T-cell (primary cell): ENCODE measurements at regions not wholly inside any gene's neighbourhood (a gene's known extent, or its start where the extent isn't known, plus 50 kb on each side); places are given as distances from the start of the nearest gene placed in this dataset.

ENCODE experiments used
- ATAC-seq, 4 experiments: fragments of 200-7000 bp in 3 of 4; fragments of 150-1000 bp in 1 of 4; cut with Tn5 transposase; replicated peaks in 1 of 4; 1 replicate in 3 of 4; 2 replicates in 1 of 4; pipeline ENCODE4 v1.10.0; 2021; ENCODE audit warnings: moderate library complexity in 3 of 4, mild to moderate bottlenecking in 2 of 4, moderate number of reproducible peaks in 1 of 4
- CTCF ChIA-PET, 2 donors: fragments of 300-600 bp; sonication (Branson Sonifier 250); formaldehyde crosslinking; loops; one replicate each; lab custom pipeline; 2022; ENCODE audit warnings: antibody characterized with exemption in 2 of 2; lab: Charles Lee
- POLR2A ChIA-PET, 2 donors: fragments of 300-600 bp; sonication (Branson Sonifier 250); formaldehyde crosslinking; loops; one replicate each; lab custom pipeline; 2022; ENCODE audit warnings: antibody characterized with exemption in 2 of 2; lab: Charles Lee
- DNase-seq, 35 experiments: peaks; one replicate each; pipeline versions ENCODE4 v3.0.0 to v3.0.0-alpha.2; 2013 to 2023
- H3K27ac ChIP-seq: one replicate; pipeline ENCODE4 v1.5.1; 2013; ENCODE audit warnings: low read length
- H3K27me3 ChIP-seq, 2 experiments: replicated peaks in 1 of 2; 1 replicate in 1 of 2; 2 replicates in 1 of 2; pipeline versions ENCODE4 v1.6.1 to v1.7.0; 2013; ENCODE audit warnings: low read length in 1 of 2, mixed read lengths in 1 of 2; ENCODE audit not compliant: control insufficient read depth in 2 of 2, insufficient read depth in 2 of 2; ENCODE audit errors: extremely low read depth in 1 of 2
- H3K36me3 ChIP-seq, 2 donors: 1 replicate in 1 of 2; 2 replicates in 1 of 2; pipeline versions ENCODE4 v1.6.1 to v1.7.0; 2013; ENCODE audit warnings: low read length in 1 of 2; ENCODE audit not compliant: control insufficient read depth in 2 of 2, insufficient read depth in 1 of 2; ENCODE audit errors: extremely low read depth in 1 of 2
- H3K4me1 ChIP-seq, 2 experiments: 1 replicate in 1 of 2; 2 replicates in 1 of 2; pipeline versions ENCODE4 v1.6.1 to v1.7.0; 2013; ENCODE audit warnings: low read length in 2 of 2, mixed read lengths in 1 of 2; ENCODE audit not compliant: insufficient read depth in 2 of 2, control insufficient read depth in 1 of 2; ENCODE audit errors: extremely low read depth in 1 of 2
- H3K4me3 ChIP-seq, 2 donors: 1 replicate in 1 of 2; 2 replicates in 1 of 2; pipeline versions ENCODE4 v1.5.1 to v1.7.0; 2013; ENCODE audit warnings: mild to moderate bottlenecking in 2 of 2, low read length in 1 of 2, moderate library complexity in 1 of 2; ENCODE audit not compliant: control insufficient read depth in 1 of 2; ENCODE audit errors: extremely low read depth in 1 of 2
- H3K9me3 ChIP-seq: 2 replicates; pipeline ENCODE4 v1.7.0; 2013
- H3K27ac Mint-ChIP-seq, 2 donors: one replicate each; pipeline ENCODE4 v1.8.0; 2020 to 2021; ENCODE audit warnings: mild to moderate bottlenecking in 2 of 2, mixed read lengths in 2 of 2
- H3K27me3 Mint-ChIP-seq, 2 donors: one replicate each; pipeline ENCODE4 v1.8.0; 2021 to 2022; ENCODE audit warnings: mixed read lengths in 2 of 2
- H3K36me3 Mint-ChIP-seq: one replicate; pipeline ENCODE4 v1.8.0; 2021; ENCODE audit warnings: mixed read lengths
- H3K4me1 Mint-ChIP-seq, 3 donors: one replicate each; pipeline ENCODE4 v1.8.0; 2020 to 2022; ENCODE audit warnings: mixed read lengths in 3 of 3, mild to moderate bottlenecking in 1 of 3
- H3K4me3 Mint-ChIP-seq, 3 donors: one replicate each; pipeline ENCODE4 v1.8.0; 2020 to 2022; ENCODE audit warnings: mild to moderate bottlenecking in 3 of 3, mixed read lengths in 3 of 3, moderate library complexity in 3 of 3
- H3K9me3 Mint-ChIP-seq, 3 donors: one replicate each; pipeline ENCODE4 v1.8.0; 2020 to 2022; ENCODE audit warnings: mixed read lengths in 3 of 3
- WGBS: methylation state at CpG from one replicate; pipeline ENCODE4 v1.1.5; 2013; ENCODE audit warnings: missing lambda C conversion rate; ENCODE audit not compliant: insufficient coverage; 5-methylcytosine and 5-hydroxymethylcytosine counted together

DNA sequence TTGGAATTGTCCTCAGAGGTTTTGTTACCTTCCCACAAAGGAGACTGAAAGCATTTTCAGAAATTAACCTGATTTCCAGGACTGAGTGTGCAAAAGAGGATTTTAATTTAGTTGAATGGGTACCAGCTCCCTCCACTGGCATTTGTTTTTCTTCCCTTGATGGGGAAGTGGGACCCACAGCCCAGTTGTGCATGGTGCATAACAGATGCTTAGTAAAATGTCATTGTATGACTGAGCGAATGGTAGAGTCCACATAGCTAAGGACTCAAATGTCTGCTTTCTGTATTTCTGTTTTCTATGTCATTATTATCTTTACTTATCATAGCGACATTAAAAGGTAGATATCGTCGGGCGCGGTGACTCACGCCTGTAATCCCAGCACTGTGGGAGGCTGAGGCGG, 75.5 kb upstream of the RAPH1 start:
- H3K4me3 ChIP-seq: no peak overlapping the region
- POLR2A ChIA-PET: interaction anchor here in 1 of 2 donors (0.7 kb wide), 1 partner anchor 122 kb away, joined by 14 read pairs; no protein-coding TSS in a partner anchor
- H3K9me3 ChIP-seq: no peaks in the 10 kb centered on the region
- Mint-ChIP-seq H3K27me3 (no peaks in the 10 kb centered on the region), H3K4me1 (no peaks in the 10 kb centered on the region), H3K36me3 (no peaks in the 10 kb centered on the region), H3K9me3 (no peaks in the 10 kb centered on the region), H3K27ac (no peak overlapping the region), H3K4me3 (no peak overlapping the region)
- no peak overlapping the region for H3K27ac ChIP-seq
- ATAC-seq: no peak
- CTCF ChIA-PET: interaction anchor here in 1 of 2 donors (0.6 kb wide), 1 partner anchor 90 kb away, joined by 3 read pairs; no protein-coding TSS in a partner anchor
- H3K4me1 ChIP-seq: no peaks in the 10 kb centered on the region
- no peak for DNase-seq
- WGBS: 100% methylated on average over 1 of the region's 8 CpGs
- H3K36me3 ChIP-seq: no peaks in the 10 kb centered on the region
- no peaks in the 10 kb centered on the region for H3K27me3 ChIP-seq

DNA sequence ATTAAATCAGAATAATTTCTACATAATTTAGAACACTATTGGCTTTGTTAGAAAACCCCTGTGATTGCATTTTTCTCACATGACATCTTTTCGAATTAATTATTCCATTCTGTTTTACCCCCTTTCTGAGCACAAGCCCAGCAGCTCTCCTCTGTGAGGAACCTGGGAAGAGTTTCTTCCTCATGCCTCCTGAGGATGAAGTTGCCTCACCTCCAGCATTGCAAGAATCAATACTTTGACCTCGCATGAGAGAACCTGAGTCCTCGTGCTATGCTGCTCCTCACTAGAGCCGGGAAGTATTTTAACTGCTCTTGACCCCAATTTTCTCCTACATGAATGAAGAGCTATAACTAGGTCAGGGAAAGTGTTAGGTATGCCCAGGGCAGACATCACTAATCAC, 77.1 kb upstream of the RAPH1 start:
- CTCF ChIA-PET: interaction anchor here (0.6 to 0.7 kb wide), 2 partner anchors 23 to 407 kb away, joined by 3 read pairs; no protein-coding TSS in a partner anchor
- H3K4me1 Mint-ChIP-seq: no peaks in the 10 kb centered on the region
- no peak overlapping the region for H3K4me3 Mint-ChIP-seq

DNA sequence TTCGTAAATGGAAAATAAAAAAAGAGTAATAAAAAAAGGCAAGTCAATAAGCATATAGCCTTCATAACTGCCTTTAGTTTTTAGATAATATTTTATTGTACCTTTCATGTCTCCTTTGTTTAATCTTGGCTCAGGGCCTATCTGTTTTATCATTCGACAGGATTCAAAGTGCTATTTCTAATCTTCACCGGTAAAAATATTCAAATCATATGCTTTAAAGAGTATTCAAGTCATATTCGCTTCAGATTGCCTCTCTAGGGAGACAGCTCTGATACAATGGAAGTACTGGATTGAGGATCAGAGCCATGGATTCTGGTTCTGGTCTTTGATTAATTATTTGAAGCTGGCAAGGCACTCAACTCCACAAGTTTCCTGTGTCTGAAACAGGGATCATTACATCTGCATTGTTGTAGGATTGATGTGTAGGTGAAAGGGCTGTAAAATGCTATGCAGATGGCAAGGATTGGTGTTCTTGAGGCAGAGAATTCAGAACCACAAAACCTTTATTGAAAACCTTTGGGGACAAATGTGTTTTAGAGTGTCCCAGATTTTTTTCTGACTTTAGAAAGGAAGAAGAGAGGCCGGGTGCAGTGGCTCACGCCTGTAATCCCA, 84.3 kb upstream of the RAPH1 start:
- H3K9me3 ChIP-seq: no peaks in the 10 kb centered on the region
- peaks cover 0 to 9% of the 10 kb centered on the region in 2 experiments for H3K4me1 ChIP-seq
- no peaks in the 10 kb centered on the region for H3K36me3 ChIP-seq
- H3K27me3 ChIP-seq: no peaks in the 10 kb centered on the region
- no peak overlapping the region for H3K4me3 ChIP-seq
- Mint-ChIP-seq H3K9me3 (peaks cover 0 to 15% (median 2%) of the 10 kb centered on the region in 3 donors), H3K27ac (no peak overlapping the region), H3K4me1 (peaks cover 6 to 14% (median 11%) of the 10 kb centered on the region in 3 donors), H3K4me3 (no peak overlapping the region), H3K36me3 (no peaks in the 10 kb centered on the region), H3K27me3 (no peaks in the 10 kb centered on the region)
- 100% methylated on average over 1 of the region's 6 CpGs for WGBS
- no peak overlapping the region for H3K27ac ChIP-seq
- CTCF ChIA-PET: interaction anchor here in 1 of 2 donors (0.6 kb wide), 1 partner anchor 482 kb away, joined by 3 read pairs; no protein-coding TSS in a partner anchor
- POLR2A ChIA-PET: no interaction called here
- ATAC-seq: no peak
- DNase-seq: no peak

More for the DNA sequence above, 77.1 kb upstream of the RAPH1 start:
- WGBS: 100% methylated on average over 1 of the region's 4 CpGs
- DNase-seq: no peak
- H3K4me1 ChIP-seq: no peaks in the 10 kb centered on the region
- Mint-ChIP-seq H3K27me3 (no peaks in the 10 kb centered on the region), H3K27ac (no peak overlapping the region), H3K9me3 (no peaks in the 10 kb centered on the region), H3K36me3 (no peaks in the 10 kb centered on the region)
- H3K27me3 ChIP-seq: no peaks in the 10 kb centered on the region
- no peak overlapping the region for H3K4me3 ChIP-seq
- H3K36me3 ChIP-seq: no peaks in the 10 kb centered on the region
- no peak overlapping the region for H3K27ac ChIP-seq
- POLR2A ChIA-PET: no interaction called here
- no peaks in the 10 kb centered on the region for H3K9me3 ChIP-seq
- no peak for ATAC-seq

DNA sequence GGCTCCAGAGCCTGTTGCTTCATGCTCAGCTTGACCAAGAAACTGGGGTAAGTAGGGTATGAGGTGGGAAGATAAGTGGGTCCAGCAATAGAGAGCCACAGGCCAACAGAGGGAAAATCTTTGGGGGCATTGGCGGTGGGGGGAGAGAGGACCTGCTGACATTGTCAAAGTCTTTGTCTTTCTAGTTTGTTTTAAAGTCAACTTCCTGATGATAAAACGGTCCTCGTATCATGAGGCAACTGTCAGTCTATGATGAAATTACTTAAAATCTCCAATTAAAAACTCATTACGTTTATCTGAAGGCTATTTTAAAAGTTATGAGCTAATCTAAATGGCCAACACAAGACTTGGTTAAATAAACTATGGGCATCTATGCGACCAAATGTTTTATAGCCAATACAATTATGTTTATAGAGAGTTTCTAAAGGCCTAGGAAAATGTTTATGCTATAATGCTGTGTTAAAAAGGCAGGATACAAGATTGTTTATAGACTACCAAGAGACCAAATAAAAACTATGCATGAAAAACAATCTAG, 84.4 kb upstream of the CD28 start:
- Histone ChIP-seq H3K27me3 (no peaks in the 10 kb centered on the region), H3K4me1 (peaks cover 0 to 9% of the 10 kb centered on the region in 2 experiments), H3K9me3 (no peaks in the 10 kb centered on the region), H3K36me3 (no peaks in the 10 kb centered on the region), H3K4me3 (no peak overlapping the region), H3K27ac (no peak overlapping the region)
- ChIA-PET POLR2A (no interaction called here), CTCF (no interaction called here)
- Mint-ChIP-seq H3K4me3 (no peak overlapping the region), H3K36me3 (no peaks in the 10 kb centered on the region), H3K27ac (no peak overlapping the region), H3K4me1 (peaks cover 6 to 15% (median 14%) of the 10 kb centered on the region in 3 donors), H3K27me3 (no peaks in the 10 kb centered on the region), H3K9me3 (peaks cover 0 to 15% (median 2%) of the 10 kb centered on the region in 3 donors)
- no peak for DNase-seq
- WGBS: 100% methylated on average over 1 of the region's 5 CpGs
- ATAC-seq: no peak

DNA sequence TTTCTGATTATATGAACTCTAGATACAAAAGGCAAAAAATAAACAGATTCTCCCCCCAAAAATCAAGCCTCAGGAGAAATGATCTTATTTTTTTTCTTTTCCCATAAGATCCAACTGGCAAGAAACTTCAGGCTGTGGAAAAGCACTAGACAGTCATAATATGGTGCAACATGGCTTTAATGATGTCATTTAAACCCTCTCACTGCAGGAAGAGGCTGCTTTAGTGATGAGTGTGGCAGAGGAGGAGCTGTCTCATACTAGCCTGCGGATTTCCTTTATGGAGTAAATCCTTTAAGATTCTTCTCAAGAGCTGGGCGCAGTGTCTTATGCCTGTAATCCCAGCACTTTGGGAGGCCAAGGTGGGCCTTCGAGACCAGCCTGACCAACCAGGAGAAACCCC, 83.3 kb upstream of the CD28 start:
- ChIA-PET CTCF (no interaction called here), POLR2A (no interaction called here)
- Mint-ChIP-seq H3K27ac (no peak overlapping the region), H3K4me1 (peaks cover 6 to 15% (median 14%) of the 10 kb centered on the region in 3 donors), H3K27me3 (no peaks in the 10 kb centered on the region), H3K9me3 (peaks cover 0 to 15% (median 2%) of the 10 kb centered on the region in 3 donors), H3K36me3 (no peaks in the 10 kb centered on the region), H3K4me3 (no peak overlapping the region)
- ATAC-seq (no peak), DNase-seq (no peak)
- 100% methylated on average over 2 of the region's 3 CpGs for WGBS
- H3K9me3 ChIP-seq: no peaks in the 10 kb centered on the region
- H3K27me3 ChIP-seq: no peaks in the 10 kb centered on the region
- H3K4me1 ChIP-seq: peaks cover 0 to 9% of the 10 kb centered on the region in 2 experiments
- H3K27ac ChIP-seq: no peak overlapping the region
- no peak overlapping the region for H3K4me3 ChIP-seq
- H3K36me3 ChIP-seq: no peaks in the 10 kb centered on the region

DNA sequence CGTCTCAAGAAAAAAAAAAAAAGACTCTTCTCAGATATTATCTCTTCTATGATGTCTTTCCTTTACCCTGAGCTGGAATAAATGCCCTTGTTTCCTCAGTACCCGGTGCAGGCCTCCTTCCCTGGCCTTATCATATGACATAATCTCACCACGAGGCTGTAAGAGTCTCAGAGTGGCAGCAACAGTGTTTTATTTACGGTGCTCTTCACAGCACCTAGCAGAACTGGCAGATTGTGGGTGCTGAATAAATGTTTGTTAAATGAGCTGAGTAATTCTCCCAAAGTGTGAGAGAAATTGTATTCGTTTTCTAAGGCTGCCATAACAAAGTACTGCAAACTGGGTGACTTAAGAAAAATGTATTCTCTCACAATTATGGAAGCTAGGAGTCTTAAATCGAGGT, 82.8 kb upstream of the CD28 start:
- Mint-ChIP-seq H3K27ac (peak overlapping the region; percentile 50 to 86), H3K9me3 (peaks cover 0 to 15% (median 2%) of the 10 kb centered on the region in 3 donors), H3K4me1 (peaks cover 6 to 15% (median 14%) of the 10 kb centered on the region in 3 donors), H3K4me3 (no peak overlapping the region), H3K36me3 (no peaks in the 10 kb centered on the region), H3K27me3 (no peaks in the 10 kb centered on the region)
- H3K27ac ChIP-seq: no peak overlapping the region
- no peaks in the 10 kb centered on the region for H3K27me3 ChIP-seq
- ATAC-seq (peak in 3 of 4 experiments; percentile 51 to 56 (median 55)), DNase-seq (peak in 3 of 35 experiments; percentile 0 to 25 (median 2))
- no peak overlapping the region for H3K4me3 ChIP-seq
- no peaks in the 10 kb centered on the region for H3K36me3 ChIP-seq
- H3K4me1 ChIP-seq: peaks cover 0 to 9% of the 10 kb centered on the region in 2 experiments
- no peaks in the 10 kb centered on the region for H3K9me3 ChIP-seq
- ChIA-PET POLR2A (interaction anchor here in 1 of 2 donors (0.6 kb wide), 1 partner anchor 111 kb away, joined by 4 read pairs; no protein-coding TSS in a partner anchor), CTCF (no interaction called here)
- WGBS: no CpG with 5 or more reads among the region's 6 CpGs
